ENCODE measurements at regions not wholly inside any gene's neighbourhood (a gene's known extent, or its start where the extent isn't known, plus 50 kb on each side); places are given as distances from the start of the nearest gene placed in this dataset.
A peak's percentile ranks its signal among the peaks of the same experiment; 100 is the strongest.
"Not testable (repeated sequence)": the region's sequence is repeated elsewhere in the genome, so short reads cannot be mapped to it uniquely, and the experiment has no call there.

- no peak for DNase-seq
These were observed 83.8 kb upstream of the STC2 start for GRCh38 chr5:173411791-173412555.

GRCh38 chr5:173410459-173411233, 82.4 kb upstream of the STC2 start:
- DNase-seq, result no peak

- no peak for DNase-seq
These were observed 80.7 kb upstream of the STC2 start for GRCh38 chr5:173408946-173409345.

- DNase-seq, result no peak
These were observed 71.6 kb upstream of the STC2 start for GRCh38 chr5:173399851-173400250.

DNA sequence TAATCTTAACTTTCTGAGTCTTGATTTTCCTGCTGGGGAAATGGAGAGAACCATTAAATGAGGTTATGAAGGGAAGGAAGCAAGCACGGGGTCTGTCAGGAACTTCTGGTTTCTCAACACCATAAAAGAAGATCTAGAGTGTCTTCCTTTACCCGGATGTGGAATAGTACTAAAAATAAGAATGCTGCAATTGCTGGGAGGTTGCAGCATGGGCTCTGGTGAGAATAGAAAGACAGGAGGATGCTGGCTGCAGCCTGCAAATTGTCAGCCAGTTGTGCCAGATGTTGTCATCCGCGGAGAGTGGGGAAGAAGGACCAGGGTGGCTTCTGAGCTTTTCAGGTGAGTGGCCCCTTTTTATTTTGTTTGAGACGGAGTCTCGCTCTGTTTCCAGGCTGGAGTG, 69.3 kb upstream of the STC2 start:
- DNase-seq, result peak in 1 of 3 donors; percentile 14

- no peak for DNase-seq
These were observed 68.2 kb upstream of the STC2 start for GRCh38 chr5:173396311-173396993.

GRCh38 chr5:173395933-173396308, 67.7 kb upstream of the STC2 start:
- no peak for DNase-seq

DNA sequence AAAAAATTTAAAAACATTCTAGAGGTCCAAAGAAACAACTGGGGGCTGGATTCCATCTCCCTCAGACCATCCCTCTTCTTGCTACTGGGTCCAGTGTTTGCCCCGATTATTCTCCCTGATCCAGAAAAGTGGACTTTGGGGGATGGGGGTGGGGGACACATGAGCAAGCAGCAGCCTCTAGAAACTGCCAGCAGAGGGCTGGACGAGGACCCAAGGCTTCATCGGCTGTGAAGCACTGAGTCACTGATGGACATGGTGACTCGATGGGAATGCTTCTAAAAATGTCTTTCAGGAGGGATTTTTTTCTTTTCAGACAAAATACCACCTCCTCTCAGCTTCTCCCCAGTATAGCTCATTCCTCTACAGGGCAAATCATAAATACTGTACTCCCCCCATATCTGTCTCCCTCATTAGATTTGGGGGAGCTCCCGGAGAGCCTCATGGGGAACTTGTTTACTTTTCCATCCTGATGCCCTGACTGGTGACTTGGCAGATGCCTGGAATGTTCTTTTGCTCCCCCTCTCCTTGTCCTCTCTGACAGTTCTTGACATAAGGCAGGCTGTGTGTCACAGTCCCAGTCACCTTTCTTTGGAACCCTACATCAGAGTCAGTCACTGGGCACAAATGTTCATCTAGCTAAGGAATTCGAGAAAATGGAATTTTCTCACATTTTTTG, 67.2 kb upstream of the STC2 start:
- no peak for DNase-seq

DNA sequence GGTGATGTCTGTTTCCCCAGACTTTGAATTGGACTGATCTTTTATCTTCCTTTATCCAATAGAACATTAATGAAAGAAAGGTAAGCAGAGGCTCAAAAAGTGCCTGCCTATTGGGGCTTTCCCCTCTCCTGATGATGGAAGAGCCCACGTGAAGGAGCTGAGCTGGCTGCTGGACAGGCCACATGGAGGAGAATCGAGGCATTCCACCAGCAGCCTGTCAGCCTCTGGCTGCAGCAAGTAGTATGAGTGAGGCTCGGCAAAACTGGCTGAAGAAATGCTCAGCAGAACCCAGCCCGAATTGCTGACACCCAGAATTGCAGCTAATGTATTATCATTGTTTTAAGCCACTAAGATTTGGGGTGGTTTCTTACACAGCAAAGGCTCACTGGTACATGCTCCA, 66.5 kb upstream of the STC2 start:
- no peak for DNase-seq

GRCh38 chr5:173392172-173392571, 64.0 kb upstream of the STC2 start:
- DNase-seq, result no peak

DNA sequence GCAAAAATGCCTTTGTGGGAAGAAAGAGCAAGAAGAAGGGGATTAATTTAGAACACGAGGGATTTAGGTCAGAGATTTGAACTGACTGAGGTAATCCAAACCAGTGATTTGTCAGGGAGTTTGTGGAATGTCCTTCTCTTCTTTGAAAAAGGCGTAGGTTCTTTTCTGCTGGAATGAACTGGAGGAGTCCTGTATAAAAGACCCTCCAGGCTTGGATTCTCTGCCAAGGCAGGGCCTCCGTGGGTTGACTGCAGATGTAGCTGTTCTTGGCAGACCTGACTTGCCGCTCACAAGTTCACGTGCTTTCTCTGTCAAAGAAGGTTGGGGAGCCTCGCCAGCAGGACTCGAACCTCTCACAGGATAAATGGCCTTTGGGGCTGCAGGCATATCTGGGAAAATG, 62.8 kb upstream of the STC2 start:
- no peak for DNase-seq

- DNase-seq, result not testable (repeated sequence)
These were observed 59.1 kb upstream of the STC2 start for GRCh38 chr5:173387293-173387692.

DNA sequence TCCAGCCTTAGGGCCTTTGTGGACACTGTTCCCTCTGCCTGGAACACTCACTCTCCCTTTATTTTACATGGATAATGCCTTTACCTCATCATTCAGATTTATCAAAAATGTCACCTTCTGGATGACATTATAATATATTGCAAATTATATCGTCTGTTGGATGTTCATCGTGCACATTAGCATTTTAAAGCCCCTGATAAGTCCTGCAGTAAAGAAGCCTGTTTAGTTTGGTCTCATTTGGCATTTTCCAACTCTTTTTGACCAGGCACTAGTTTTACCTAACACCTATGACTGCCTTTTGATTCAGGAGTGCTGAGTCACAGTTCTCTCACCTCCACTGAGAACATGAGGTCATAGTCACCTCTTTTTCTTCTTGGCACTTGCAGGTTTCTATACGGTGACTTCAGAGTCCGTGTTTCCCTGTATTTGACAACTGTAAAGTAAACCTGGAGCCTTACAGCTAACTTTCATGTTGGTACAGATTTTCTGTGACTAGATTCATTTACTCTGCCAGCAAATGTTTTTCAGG, 57.7 kb upstream of the STC2 start:
- no peak for DNase-seq

DNA sequence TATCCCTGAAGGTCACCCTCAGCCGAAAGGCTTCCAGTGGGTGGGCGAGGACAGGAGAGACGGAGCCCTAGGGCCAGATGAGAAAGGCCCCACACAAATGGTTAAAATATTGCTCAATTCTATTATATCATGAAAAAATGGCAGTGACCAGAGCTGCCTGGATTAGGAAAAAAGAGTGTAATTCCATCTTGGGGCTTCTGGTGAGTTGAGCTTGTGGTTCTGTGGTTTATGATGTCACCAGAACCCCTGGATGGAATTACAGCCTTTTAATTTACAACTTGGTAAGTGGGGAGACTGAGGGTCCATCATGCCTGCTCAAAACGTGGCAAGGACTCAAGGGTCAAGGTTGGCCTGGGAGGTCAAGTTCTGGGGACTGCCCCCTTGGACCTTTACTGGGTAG, 55.5 kb upstream of the STC2 start:
- DNase-seq, result no peak

DNA sequence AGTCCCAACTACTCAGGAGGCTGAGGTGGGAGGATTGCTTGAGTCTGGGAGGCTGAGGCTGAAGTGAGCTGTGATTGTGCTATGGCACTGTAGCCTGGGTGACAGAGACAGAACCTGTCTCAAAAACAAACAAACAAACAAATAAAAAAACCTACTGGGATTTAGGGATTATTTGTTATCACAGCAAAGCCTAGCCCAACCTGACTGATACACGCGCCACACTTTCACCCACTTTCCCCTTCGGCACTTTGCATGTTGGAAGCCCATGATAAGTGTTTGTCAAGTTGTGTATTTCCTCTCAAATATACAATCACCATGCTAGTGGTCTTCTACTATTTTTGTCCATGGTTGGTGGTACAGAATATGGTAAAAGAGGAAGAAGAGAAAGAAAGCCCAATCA, 50.5 kb upstream of the STC2 start:
- no peak for DNase-seq

Measured in suppressor macrophage treated with lipopolysaccharide for 1 hour (primary cell).